H1 (cell line): ENCODE measurements at regions not wholly inside any gene's neighbourhood (a gene's known extent, or its start where the extent isn't known, plus 50 kb on each side); places are given as distances from the start of the nearest gene placed in this dataset.

Experiments used
- CTCF ChIA-PET: fragments of 300-600 bp; sonication (Branson Sonifier 250); formaldehyde crosslinking; loops from one replicate; lab custom pipeline; 2021; ENCODE audit not compliant: partially characterized antibody; lab: Charles Lee
- POLR2A ChIA-PET: fragments of 300-600 bp; sonication (Branson Sonifier 250); formaldehyde crosslinking; loops from one replicate; lab custom pipeline; 2021; ENCODE audit warnings: inconsistent platforms; ENCODE audit not compliant: partially characterized antibody; lab: Charles Lee
- DNase-seq, 2 experiments: peaks; one replicate each; pipeline versions ENCODE4 v3.0.0 to v3.0.0-alpha.2; 2010 to 2022; ENCODE audit warnings: low spot score in 2 of 2, low read depth in 1 of 2, mixed read lengths in 1 of 2
- FAIRE-seq: peaks from 2 replicates; lab custom pipeline; 2011; peaks lifted over from hg19 to GRCh38; lab: Jason Lieb, UNC
- H2AFZ ChIP-seq: 2 replicates; pipeline ENCODE4 v1.8.1; 2012; ENCODE audit warnings: low read length, inconsistent platforms
- H2AK5ac ChIP-seq: 2 replicates; pipeline ENCODE4 v1.6.1; 2013; ENCODE audit warnings: low read depth, low read length
- H2BK120ac ChIP-seq: replicated peaks from 2 replicates; pipeline ENCODE3; 2013; ENCODE audit warnings: low read depth, low read length, inconsistent platforms
- H2BK12ac ChIP-seq: 2 replicates; pipeline ENCODE4 v1.6.1; 2013; ENCODE audit warnings: low read depth, low read length
- H2BK15ac ChIP-seq: 2 replicates; pipeline ENCODE4 v1.6.1; 2013; ENCODE audit warnings: low read length
- H2BK20ac ChIP-seq: 2 replicates; pipeline ENCODE4 v1.6.1; 2013; ENCODE audit warnings: low read length
- H2BK5ac ChIP-seq: 2 replicates; pipeline ENCODE4 v1.6.1; 2013; ENCODE audit warnings: low read depth, low read length
- H3K14ac ChIP-seq: 2 replicates; pipeline ENCODE4 v1.6.1; 2013; ENCODE audit warnings: inconsistent platforms; ENCODE audit not compliant: insufficient read length
- H3K18ac ChIP-seq: 2 replicates; pipeline ENCODE4 v1.6.1; 2013; ENCODE audit warnings: low read length; ENCODE audit errors: extremely low read depth
- H3K23ac ChIP-seq: 2 replicates; pipeline ENCODE4 v1.6.1; 2013; ENCODE audit warnings: inconsistent platforms; ENCODE audit not compliant: insufficient read length
- H3K23me2 ChIP-seq: 2 replicates; pipeline ENCODE4 v1.6.1; 2013; ENCODE audit warnings: low read depth, low read length
- H3K27ac ChIP-seq: 2 replicates; pipeline ENCODE4 v1.6.1; 2011; ENCODE audit warnings: low read depth, low read length, inconsistent platforms
- H3K27me3 ChIP-seq, 4 experiments: replicated peaks in 1 of 4; 1 replicate in 1 of 4; 2 replicates in 3 of 4; pipeline versions ENCODE4 v1.6.1 to v1.8.1; 2011 to 2013; ENCODE audit warnings: low read length in 3 of 4, mild to moderate bottlenecking in 3 of 4, inconsistent platforms in 2 of 4, mixed read lengths in 2 of 4, moderate library complexity in 1 of 4; ENCODE audit not compliant: control insufficient read depth in 3 of 4, insufficient read depth in 3 of 4; ENCODE audit errors: extremely low read depth in 1 of 4
- H3K36me3 ChIP-seq, 4 experiments: 2 replicates each; pipeline versions ENCODE4 v1.6.1 to v1.8.1; 2011 to 2013; ENCODE audit warnings: mild to moderate bottlenecking in 4 of 4, low read length in 3 of 4, moderate library complexity in 2 of 4, control low read depth in 1 of 4, inconsistent platforms in 1 of 4; ENCODE audit not compliant: insufficient read depth in 4 of 4, control insufficient read depth in 2 of 4
- H3K4ac ChIP-seq: replicated peaks from 2 replicates; pipeline ENCODE3; 2013; ENCODE audit warnings: low read length, low read depth, mixed read lengths, inconsistent platforms; ENCODE audit not compliant: insufficient read length
- H3K4me1 ChIP-seq, 4 experiments: replicated peaks in 1 of 4; 1 replicate in 1 of 4; 2 replicates in 3 of 4; pipeline versions ENCODE4 v1.6.1 to v1.8.1; 2011 to 2013; ENCODE audit warnings: low read length in 3 of 4, inconsistent platforms in 2 of 4, mixed read lengths in 1 of 4; ENCODE audit not compliant: insufficient read depth in 4 of 4, control insufficient read depth in 3 of 4
- H3K4me2 ChIP-seq, 2 experiments: 2 replicates each; pipeline versions ENCODE4 v1.6.1 to v1.8.1; 2011 to 2013; ENCODE audit warnings: low read depth in 2 of 2, low read length in 2 of 2, control low read depth in 1 of 2, inconsistent platforms in 1 of 2, mild to moderate bottlenecking in 1 of 2; ENCODE audit not compliant: insufficient read depth in 1 of 2
- H3K4me3 ChIP-seq, 4 experiments: fragments of 200-600, 300-600 bp in 1 of 4; sonication (generic), shearing (Covaris generic), sonication (Bioruptor Twin) in 1 of 4; 2 replicates each; pipeline versions ENCODE4 v1.5.1 to v1.8.1; 2011 to 2016; ENCODE audit warnings: low read length in 4 of 4, low read depth in 3 of 4, control low read depth in 2 of 4, inconsistent platforms in 2 of 4, mild to moderate bottlenecking in 2 of 4, mixed read lengths in 1 of 4, moderate library complexity in 1 of 4; ENCODE audit not compliant: insufficient read depth in 2 of 4; ENCODE audit errors: extremely low read depth in 1 of 4
- H3K56ac ChIP-seq: replicated peaks from 2 replicates; pipeline ENCODE3; 2013; ENCODE audit warnings: low read depth, mild to moderate bottlenecking, mixed read lengths, low read length, inconsistent platforms; ENCODE audit not compliant: insufficient read length
- H3K79me1 ChIP-seq: 2 replicates; pipeline ENCODE4 v1.6.1; 2013; ENCODE audit warnings: low read depth, low read length, control low read depth
- H3K79me2 ChIP-seq, 2 experiments: 2 replicates each; pipeline versions ENCODE4 v1.6.1 to v1.8.1; 2012 to 2013; ENCODE audit warnings: low read length in 2 of 2, mild to moderate bottlenecking in 2 of 2, inconsistent platforms in 1 of 2; ENCODE audit not compliant: insufficient read depth in 2 of 2, control insufficient read depth in 1 of 2
- H3K9ac ChIP-seq, 4 experiments: replicated peaks in 1 of 4; 1 replicate in 1 of 4; 2 replicates in 3 of 4; pipeline versions ENCODE4 v1.6.1 to v1.8.1; 2011 to 2013; ENCODE audit warnings: low read depth in 3 of 4, low read length in 3 of 4, control low read depth in 2 of 4, mild to moderate bottlenecking in 2 of 4, moderate library complexity in 2 of 4, inconsistent platforms in 1 of 4; ENCODE audit errors: extremely low read depth in 1 of 4
- H3K9me3 ChIP-seq, 2 experiments: 2 replicates each; pipeline versions ENCODE4 v1.6.1 to v1.8.1; 2012 to 2013; ENCODE audit warnings: mild to moderate bottlenecking in 2 of 2, moderate library complexity in 2 of 2, control low read depth in 1 of 2, inconsistent platforms in 1 of 2, low read depth in 1 of 2, low read length in 1 of 2, mixed read lengths in 1 of 2; ENCODE audit not compliant: insufficient read depth in 2 of 2
- H4K20me1 ChIP-seq, 2 experiments: replicated peaks in 1 of 2; 2 replicates each; pipeline versions ENCODE3 to v1.8.1; 2011 to 2013; ENCODE audit warnings: inconsistent platforms in 2 of 2, low read length in 2 of 2, mild to moderate bottlenecking in 1 of 2; ENCODE audit not compliant: insufficient read depth in 2 of 2, control insufficient read depth in 1 of 2
- H4K5ac ChIP-seq: 2 replicates; pipeline ENCODE4 v1.6.1; 2013; ENCODE audit warnings: low read length, low read depth, mixed read lengths, inconsistent platforms; ENCODE audit not compliant: insufficient read length
- H4K8ac ChIP-seq: 2 replicates; pipeline ENCODE4 v1.8.0; 2013; ENCODE audit warnings: mild to moderate bottlenecking, moderate library complexity, low read length, inconsistent platforms; ENCODE audit not compliant: insufficient read depth; ENCODE audit errors: extremely low read depth
- H4K91ac ChIP-seq: replicated peaks from 2 replicates; pipeline ENCODE3; 2013; ENCODE audit warnings: low read length, mixed read lengths, inconsistent platforms; ENCODE audit not compliant: insufficient read length
- NANOG ChIP-seq: IDR thresholded peaks from 2 replicates; pipeline ENCODE4 v1.6.1; 2011; ENCODE audit warnings: low read length, low read depth, mild to moderate bottlenecking, inconsistent platforms; ENCODE audit not compliant: insufficient read depth, poor library complexity, severe bottlenecking
- RFX5 ChIP-seq: IDR thresholded peaks from 2 replicates; pipeline ENCODE4 v1.6.1; 2011; ENCODE audit warnings: low read depth, low read length, improper control_type of control experiment, borderline replicate concordance
- SIN3A ChIP-seq, 2 experiments: IDR thresholded peaks in 1 of 2; conservative IDR thresholded peaks in 1 of 2; 2 replicates each; pipeline ENCODE4 v1.6.1; 2011 to 2012; ENCODE audit warnings: low read length in 2 of 2, improper control_type of control experiment in 1 of 2, low read depth in 1 of 2, mild to moderate bottlenecking in 1 of 2
- WGBS, 2 experiments: shearing (Covaris generic) in 1 of 2; methylation state at CpG; one replicate each; pipeline versions ENCODE4 v1.1.6 to v1.1.7; 2013 to 2015; ENCODE audit warnings: low lambda C conversion rate in 2 of 2, mixed read lengths in 2 of 2, inconsistent platforms in 1 of 2, low coverage in 1 of 2, missing lambda C conversion rate in 1 of 2; ENCODE audit not compliant: insufficient replicate concordance in 2 of 2, insufficient coverage in 1 of 2, insufficient read length in 1 of 2; ENCODE audit errors: extremely low coverage in 1 of 2, missing lambda C conversion rate in 1 of 2; 5-methylcytosine and 5-hydroxymethylcytosine counted together
- TF ChIP-seq, protein P1 (sequence below), 3 experiments: IDR thresholded peaks; 1 replicate in 2 of 3; 2 replicates in 1 of 3; pipeline versions ENCODE4 v1.5.1 to v1.6.1; 2011; ENCODE audit warnings: low read length in 3 of 3, mild to moderate bottlenecking in 3 of 3, inconsistent platforms in 2 of 3, low read depth in 1 of 3, moderate library complexity in 1 of 3; ENCODE audit not compliant: insufficient read depth in 1 of 3; ENCODE audit errors: control extremely low read depth in 1 of 3

DNA sequence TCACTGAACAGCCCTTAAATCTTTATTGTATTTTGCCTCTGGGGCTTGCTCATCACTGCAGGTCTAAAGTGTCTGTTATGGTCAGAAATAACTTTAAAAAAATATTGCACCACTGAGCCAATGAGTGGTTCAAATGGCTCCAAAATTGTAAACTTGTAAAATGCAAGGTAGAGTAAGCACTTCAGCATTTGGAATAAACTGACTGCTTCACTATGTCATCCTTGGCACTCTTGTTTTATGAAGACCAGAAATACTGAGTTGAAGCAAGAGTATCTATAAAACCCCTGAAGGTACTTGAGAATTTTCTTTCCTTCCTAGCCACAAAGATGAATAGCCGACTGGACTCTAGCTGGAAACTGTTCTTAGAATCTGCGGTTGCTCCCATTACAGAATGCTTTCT is 390.3 kb upstream of the DPH6 start:
- no peaks in the 10 kb centered on the region for H3K36me3 ChIP-seq
- WGBS, 2 experiments, result 98% methylated on average over 2 of the region's 2 CpGs; no CpG with 5 or more reads in 1 of the 2 experiments
- DNase-seq (no peak), FAIRE-seq (no peak)
- no peak overlapping the region for H3K4ac ChIP-seq
- H3K9me3 ChIP-seq, result no peaks in the 10 kb centered on the region
- no peak overlapping the region for H3K14ac ChIP-seq
- ChIA-PET CTCF (interaction anchor here (1.4 kb wide), 1 partner anchor 17 kb away, joined by 3 read pairs; no protein-coding TSS in a partner anchor), POLR2A (no interaction called here)
- H3K27me3 ChIP-seq, result no peaks in the 10 kb centered on the region
- no peaks in the 10 kb centered on the region for H4K20me1 ChIP-seq
- no peak overlapping the region for H2BK5ac ChIP-seq
- H4K5ac ChIP-seq, result no peak overlapping the region
- H3K79me1 ChIP-seq, result no peaks in the 10 kb centered on the region
- no peak overlapping the region for H3K4me3 ChIP-seq
- H2BK20ac ChIP-seq, result no peak overlapping the region
- H3K56ac ChIP-seq, result no peak overlapping the region
- H3K9ac ChIP-seq, result no peak overlapping the region
- H2AFZ ChIP-seq, result no peak overlapping the region
- no peaks in the 10 kb centered on the region for H3K79me2 ChIP-seq
- H2AK5ac ChIP-seq, result no peak overlapping the region
- no peak overlapping the region for H3K18ac ChIP-seq
- H3K23me2 ChIP-seq, result no peaks in the 10 kb centered on the region
- H3K4me2 ChIP-seq, result no peak overlapping the region
- no peak overlapping the region for H4K91ac ChIP-seq
- H4K8ac ChIP-seq, result no peak overlapping the region
- no peaks in the 10 kb centered on the region for H3K4me1 ChIP-seq
- H3K27ac ChIP-seq, result no peak overlapping the region
- no peak overlapping the region for H2BK120ac ChIP-seq
- H2BK12ac ChIP-seq, result no peak overlapping the region
- no peak overlapping the region for H3K23ac ChIP-seq
- H2BK15ac ChIP-seq, result no peak overlapping the region
- TF ChIP-seq, protein P1, sequence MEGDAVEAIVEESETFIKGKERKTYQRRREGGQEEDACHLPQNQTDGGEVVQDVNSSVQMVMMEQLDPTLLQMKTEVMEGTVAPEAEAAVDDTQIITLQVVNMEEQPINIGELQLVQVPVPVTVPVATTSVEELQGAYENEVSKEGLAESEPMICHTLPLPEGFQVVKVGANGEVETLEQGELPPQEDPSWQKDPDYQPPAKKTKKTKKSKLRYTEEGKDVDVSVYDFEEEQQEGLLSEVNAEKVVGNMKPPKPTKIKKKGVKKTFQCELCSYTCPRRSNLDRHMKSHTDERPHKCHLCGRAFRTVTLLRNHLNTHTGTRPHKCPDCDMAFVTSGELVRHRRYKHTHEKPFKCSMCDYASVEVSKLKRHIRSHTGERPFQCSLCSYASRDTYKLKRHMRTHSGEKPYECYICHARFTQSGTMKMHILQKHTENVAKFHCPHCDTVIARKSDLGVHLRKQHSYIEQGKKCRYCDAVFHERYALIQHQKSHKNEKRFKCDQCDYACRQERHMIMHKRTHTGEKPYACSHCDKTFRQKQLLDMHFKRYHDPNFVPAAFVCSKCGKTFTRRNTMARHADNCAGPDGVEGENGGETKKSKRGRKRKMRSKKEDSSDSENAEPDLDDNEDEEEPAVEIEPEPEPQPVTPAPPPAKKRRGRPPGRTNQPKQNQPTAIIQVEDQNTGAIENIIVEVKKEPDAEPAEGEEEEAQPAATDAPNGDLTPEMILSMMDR (IDR thresholded peaks at IDR 0.05; ENCODE audit: control extremely low read depth in 1 of 3, insufficient read depth in 1 of 3, low read depth in 1 of 3, low read length in 3 of 3), result no peak
- TF ChIP-seq NANOG, result no peak
- no peak for TF ChIP-seq RFX5
- TF ChIP-seq SIN3A (conservative IDR thresholded peaks at IDR 0.05 in 1 of 2, IDR thresholded peaks at IDR 0.05 in 1 of 2; ENCODE audit: low read depth in 1 of 2, low read length in 2 of 2), result no peak
